ENCODE measurements at regions not wholly inside any gene's neighbourhood (a gene's known extent, or its start where the extent isn't known, plus 50 kb on each side); places are given as distances from the start of the nearest gene placed in this dataset.
A peak's percentile ranks its signal among the peaks of the same experiment; 100 is the strongest.

- no peak for TF ChIP-seq CTCF (conservative IDR thresholded peaks at IDR 0.05)
- Mint-ChIP-seq H3K4me1 (ENCODE audit: unreplicated experiment) (peaks cover 10% of the 10 kb centered on the region), H3K9me3 (no peaks in the 10 kb centered on the region), H3K36me3 (peaks cover 3% of the 10 kb centered on the region), H3K4me3 (no peak overlapping the region), H3K27me3 (peaks cover 14% of the 10 kb centered on the region), H3K27ac (no peak overlapping the region)
- DNase-seq (ENCODE audit: extremely low spot score, unreplicated experiment): no peak
Observed at GRCh38 chr12:25388183-25388582, 137.5 kb upstream of the KRAS start.

DNA sequence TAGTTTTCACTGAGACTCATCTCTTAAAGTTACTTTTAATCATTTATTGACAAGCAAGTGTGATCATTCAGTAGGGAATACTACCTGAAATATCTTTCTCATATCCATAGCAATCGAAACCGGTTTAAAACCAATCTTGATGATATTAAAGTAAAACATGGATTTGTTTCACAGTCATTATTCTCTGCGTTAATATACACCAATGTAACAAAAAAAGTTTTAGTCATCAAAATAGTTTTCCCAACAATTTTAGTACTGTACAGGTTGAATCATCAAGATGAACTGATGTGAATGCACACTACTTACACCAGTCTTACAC, 137.0 kb upstream of the KRAS start:
- H3K9me3 Mint-ChIP-seq: peaks cover 4% of the 10 kb centered on the region
- DNase-seq (ENCODE audit: extremely low spot score, unreplicated experiment): no peak
- H3K4me1 Mint-ChIP-seq (ENCODE audit: unreplicated experiment): peaks cover 10% of the 10 kb centered on the region
- peaks cover 7% of the 10 kb centered on the region for H3K36me3 Mint-ChIP-seq
- peak overlapping the region; percentile 99 for H3K4me3 Mint-ChIP-seq
- peak; percentile 11 for TF ChIP-seq CTCF (conservative IDR thresholded peaks at IDR 0.05)
- peaks cover 18% of the 10 kb centered on the region for H3K27me3 Mint-ChIP-seq
- peak overlapping the region; percentile 100 for H3K27ac Mint-ChIP-seq

- Mint-ChIP-seq H3K36me3 (peaks cover 7% of the 10 kb centered on the region), H3K27ac (peak overlapping the region; percentile 100), H3K4me1 (ENCODE audit: unreplicated experiment) (peaks cover 10% of the 10 kb centered on the region), H3K4me3 (peak overlapping the region; percentile 99), H3K27me3 (peaks cover 24% of the 10 kb centered on the region), H3K9me3 (peaks cover 7% of the 10 kb centered on the region)
- TF ChIP-seq CTCF (conservative IDR thresholded peaks at IDR 0.05): peak; percentile 93
- DNase-seq (ENCODE audit: extremely low spot score, unreplicated experiment): no peak
Observed at GRCh38 chr12:25386831-25387731, 136.4 kb upstream of the KRAS start.

- DNase-seq (ENCODE audit: extremely low spot score, unreplicated experiment): no peak
- Mint-ChIP-seq H3K9me3 (peaks cover 7% of the 10 kb centered on the region), H3K27me3 (peaks cover 30% of the 10 kb centered on the region), H3K36me3 (peaks cover 7% of the 10 kb centered on the region), H3K4me1 (ENCODE audit: unreplicated experiment) (peaks cover 10% of the 10 kb centered on the region), H3K27ac (peak overlapping the region; percentile 100), H3K4me3 (peak overlapping the region; percentile 99)
- no peak for TF ChIP-seq CTCF (conservative IDR thresholded peaks at IDR 0.05)
Observed at GRCh38 chr12:25384893-25385248, 134.1 kb upstream of the KRAS start.

GRCh38 chr12:25384038-25384892, 133.5 kb upstream of the KRAS start:
- H3K27me3 Mint-ChIP-seq: peaks cover 30% of the 10 kb centered on the region
- peaks cover 7% of the 10 kb centered on the region for H3K36me3 Mint-ChIP-seq
- peak overlapping the region; percentile 99 for H3K4me3 Mint-ChIP-seq
- H3K4me1 Mint-ChIP-seq (ENCODE audit: unreplicated experiment): peaks cover 10% of the 10 kb centered on the region
- no peak for TF ChIP-seq CTCF (conservative IDR thresholded peaks at IDR 0.05)
- H3K9me3 Mint-ChIP-seq: peaks cover 7% of the 10 kb centered on the region
- H3K27ac Mint-ChIP-seq: peak overlapping the region; percentile 100
- DNase-seq (ENCODE audit: extremely low spot score, unreplicated experiment): no peak
